ENCODE measurements at regions not wholly inside any gene's neighbourhood (a gene's known extent, or its start where the extent isn't known, plus 50 kb on each side); places are given as distances from the start of the nearest gene placed in this dataset.

DNA sequence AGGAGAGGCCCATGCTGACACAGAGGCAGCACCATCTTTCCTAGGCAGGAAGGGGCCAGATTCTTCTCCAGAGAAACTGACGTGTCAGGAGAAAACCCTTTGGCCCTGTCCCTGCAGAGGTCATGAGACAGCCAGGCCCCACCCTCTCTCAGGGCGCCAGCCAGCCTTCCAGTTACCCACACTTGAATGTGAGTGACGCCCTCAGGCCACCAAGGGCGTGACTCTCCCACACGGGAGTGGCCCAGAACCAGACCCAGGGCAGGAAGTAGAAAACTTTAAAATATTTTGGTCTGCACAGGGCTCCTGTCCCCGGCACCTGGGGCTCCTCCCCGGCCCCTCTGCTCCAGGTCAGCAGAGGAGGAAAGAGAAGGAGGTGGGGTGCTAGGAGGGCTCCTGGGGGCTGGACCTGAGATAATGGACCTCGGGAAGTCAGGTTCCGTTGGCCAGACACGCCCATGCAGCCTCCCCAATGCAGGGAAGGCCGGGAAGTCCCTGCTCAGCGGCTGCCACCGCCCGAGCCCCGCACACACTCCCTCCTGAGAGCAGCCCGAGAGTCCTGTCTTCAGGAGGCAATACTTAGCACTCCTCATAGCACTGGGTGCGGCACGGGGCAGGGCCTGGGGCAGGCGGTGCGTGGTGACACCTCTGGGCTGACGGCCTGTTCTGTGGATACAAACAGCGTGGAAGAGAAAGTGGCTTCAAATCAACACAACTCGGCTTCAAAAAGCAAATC is 67.0 kb upstream of the CFAP46 start:
- no peak for DNase-seq (ENCODE audit: extremely low read depth in 1 of 11, low read depth in 9 of 11, low spot score in 4 of 11)

DNA sequence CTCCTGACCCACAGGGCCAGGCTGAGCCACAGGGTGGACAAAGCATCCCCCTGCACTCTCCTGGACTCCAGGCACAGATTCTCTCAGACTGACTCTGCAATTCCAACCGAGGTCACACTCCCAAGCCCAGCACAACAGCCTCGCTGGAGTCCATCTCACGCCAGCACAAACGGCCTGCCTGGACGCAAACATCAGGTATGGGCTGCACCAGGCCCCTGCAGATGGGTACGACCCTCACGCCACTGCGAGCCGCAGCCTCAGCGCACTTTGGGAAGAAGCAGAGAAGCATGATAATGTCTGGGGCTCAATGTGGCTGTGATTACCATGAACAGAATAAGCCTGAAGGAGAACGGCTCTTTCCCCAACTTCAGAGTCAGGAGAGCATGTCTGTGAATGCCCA is 66.4 kb upstream of the CFAP46 start:
- no peak for DNase-seq (ENCODE audit: extremely low read depth in 1 of 11, low read depth in 9 of 11, low spot score in 4 of 11)

DNA sequence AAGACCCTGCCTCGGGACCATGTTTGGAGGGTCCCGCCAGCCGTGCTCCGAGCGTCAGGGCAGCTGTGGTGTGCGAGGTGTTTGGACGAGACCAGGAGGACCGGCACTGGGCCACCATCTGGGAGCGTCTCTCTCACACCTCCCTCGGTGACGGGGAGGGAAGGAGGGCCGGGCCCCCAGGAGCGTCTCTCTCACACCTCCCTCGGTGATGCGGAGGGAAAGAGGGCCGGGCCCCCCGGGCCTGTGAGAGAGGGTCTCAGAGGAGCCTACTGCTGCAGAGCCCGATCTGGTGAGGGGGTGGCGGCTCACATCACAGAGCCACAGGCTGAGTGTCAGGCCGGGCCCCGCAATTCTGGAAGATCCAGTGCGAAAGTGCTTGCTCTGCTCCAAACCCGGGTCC is 65.8 kb upstream of the CFAP46 start:
- DNase-seq (ENCODE audit: extremely low read depth in 1 of 11, low read depth in 9 of 11, low spot score in 4 of 11): no peak

DNA sequence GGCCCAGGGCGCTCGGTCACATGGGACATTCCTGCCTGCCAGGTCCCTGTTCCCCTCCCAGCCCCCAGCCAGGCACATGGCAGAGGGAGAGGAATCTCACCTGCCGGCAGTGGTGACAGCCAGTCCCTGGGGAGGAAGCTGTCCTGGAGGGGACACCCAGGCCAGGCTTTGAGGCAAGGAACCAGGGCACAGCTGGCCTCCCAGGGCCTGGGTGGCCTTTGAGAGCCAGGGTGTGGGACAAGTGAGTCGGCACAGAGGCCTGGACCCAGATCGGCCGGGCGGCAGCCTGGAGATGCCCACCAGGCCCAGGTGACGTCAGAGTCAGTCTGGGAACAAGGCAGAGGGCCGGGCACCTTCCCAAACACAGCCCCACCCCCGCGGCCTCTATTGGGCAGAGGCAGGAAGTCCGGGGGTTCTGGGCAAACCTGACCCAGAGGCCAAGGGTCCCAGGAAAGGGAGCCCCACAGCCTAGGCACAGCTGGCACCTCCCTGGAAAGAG is 65.0 kb upstream of the CFAP46 start:
- no peak for DNase-seq (ENCODE audit: extremely low read depth in 1 of 11, low read depth in 9 of 11, low spot score in 4 of 11)

DNA sequence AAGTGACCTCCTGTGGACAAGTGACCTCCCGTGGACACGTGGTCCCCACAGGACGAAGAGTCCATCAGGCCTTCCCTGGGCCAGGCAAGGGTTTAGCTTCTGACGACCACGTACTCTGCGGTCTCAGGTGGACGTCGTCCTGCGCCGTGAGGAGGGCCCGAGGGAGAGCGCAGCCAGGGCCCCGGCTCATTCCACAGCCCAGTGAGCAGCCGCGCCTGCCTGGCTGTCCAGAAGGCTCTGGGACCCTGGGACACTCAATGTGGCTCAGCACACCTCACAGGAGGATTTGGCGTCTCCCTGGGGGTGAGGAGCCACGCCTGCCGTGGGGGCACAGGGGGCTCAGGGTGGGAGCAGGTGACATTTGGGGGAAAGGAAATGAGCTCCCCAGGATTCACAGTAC is 64.4 kb upstream of the CFAP46 start:
- DNase-seq (ENCODE audit: extremely low read depth in 1 of 11, low read depth in 9 of 11, low spot score in 4 of 11): no peak

DNA sequence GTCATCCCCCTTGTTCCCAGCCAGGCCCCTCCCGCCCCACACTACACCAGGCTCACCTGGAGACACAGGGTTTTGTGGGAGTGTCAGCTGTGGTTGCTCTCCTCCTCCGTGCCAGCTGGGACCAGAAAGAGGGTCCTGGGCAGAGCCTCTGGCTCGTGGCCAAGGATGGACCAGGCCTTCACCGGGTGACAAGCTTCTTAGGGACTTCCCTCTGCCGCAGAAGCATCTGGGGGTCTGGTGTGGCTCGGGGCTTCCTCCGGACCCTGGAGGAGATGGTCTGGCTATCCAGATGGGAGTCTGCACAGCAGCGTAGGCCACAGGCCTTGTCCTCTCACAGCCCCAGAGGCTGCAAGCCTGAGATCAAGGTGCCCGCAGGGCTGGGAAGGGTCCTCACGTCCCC is 63.8 kb upstream of the CFAP46 start:
- no peak for DNase-seq (ENCODE audit: extremely low read depth in 1 of 11, low read depth in 9 of 11, low spot score in 4 of 11)

DNA sequence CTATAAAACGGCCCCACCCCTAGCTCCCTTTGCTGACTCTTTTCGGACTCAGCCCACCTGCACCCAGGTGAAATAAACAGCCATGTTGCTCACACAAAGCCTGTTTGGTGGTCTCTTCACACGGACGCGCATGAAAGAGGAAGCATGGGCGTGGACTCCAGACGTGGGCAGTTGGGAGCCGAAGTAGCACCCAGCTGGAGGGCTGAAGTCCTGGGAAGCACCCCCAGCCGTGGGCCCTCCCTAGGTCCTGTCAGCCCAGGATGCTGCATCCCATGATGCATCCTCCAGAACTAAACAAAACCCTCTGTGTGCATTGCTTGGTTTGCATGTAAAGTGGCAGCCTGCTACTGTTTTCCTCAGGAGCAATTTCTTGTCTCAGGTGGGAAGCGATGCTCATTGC is 62.1 kb upstream of the CFAP46 start:
- DNase-seq (ENCODE audit: extremely low read depth in 1 of 11, low read depth in 9 of 11, low spot score in 4 of 11): no peak

DNA sequence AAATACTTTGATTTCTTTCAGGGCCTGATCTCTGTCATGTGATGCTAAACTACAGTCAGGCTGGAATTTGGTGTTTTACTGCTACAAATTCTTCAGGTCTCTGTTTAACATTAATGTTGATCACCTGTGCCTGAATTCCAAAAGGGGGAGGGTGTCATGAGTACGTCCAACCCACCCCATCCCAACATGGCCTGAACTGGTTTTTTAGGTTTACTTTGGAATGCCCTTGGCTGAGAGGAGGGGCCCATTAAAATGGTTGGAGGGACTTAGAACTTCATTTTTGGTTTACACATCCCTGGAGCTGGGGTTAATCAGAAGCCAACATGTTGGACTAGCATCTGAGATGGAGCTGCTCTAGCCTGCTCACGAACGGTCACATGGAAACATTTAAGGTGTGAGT is 60.8 kb upstream of the CFAP46 start:
- no peak for DNase-seq (ENCODE audit: extremely low read depth in 1 of 11, low read depth in 9 of 11, low spot score in 4 of 11)

DNA sequence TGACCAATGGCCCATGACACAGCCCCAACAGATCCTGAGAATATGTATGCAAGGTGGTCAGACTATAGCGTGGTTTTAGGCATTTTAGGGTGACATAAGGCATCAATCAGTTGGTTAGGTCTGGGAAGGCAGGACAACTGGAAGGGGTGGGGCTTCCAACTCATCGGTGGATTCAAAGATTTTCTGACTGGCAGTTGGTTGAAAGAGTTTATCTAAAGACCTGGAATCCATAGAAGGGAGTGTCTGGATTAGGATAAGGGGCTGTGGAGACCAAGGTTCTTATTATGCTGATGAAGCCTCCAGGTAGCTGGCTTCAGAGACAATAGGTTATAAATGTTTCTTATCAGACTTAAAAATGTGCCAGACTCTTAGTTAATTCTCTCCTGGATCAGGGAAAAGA is 60.3 kb upstream of the CFAP46 start:
- DNase-seq (ENCODE audit: extremely low read depth in 1 of 11, low read depth in 9 of 11, low spot score in 4 of 11): no peak

DNA sequence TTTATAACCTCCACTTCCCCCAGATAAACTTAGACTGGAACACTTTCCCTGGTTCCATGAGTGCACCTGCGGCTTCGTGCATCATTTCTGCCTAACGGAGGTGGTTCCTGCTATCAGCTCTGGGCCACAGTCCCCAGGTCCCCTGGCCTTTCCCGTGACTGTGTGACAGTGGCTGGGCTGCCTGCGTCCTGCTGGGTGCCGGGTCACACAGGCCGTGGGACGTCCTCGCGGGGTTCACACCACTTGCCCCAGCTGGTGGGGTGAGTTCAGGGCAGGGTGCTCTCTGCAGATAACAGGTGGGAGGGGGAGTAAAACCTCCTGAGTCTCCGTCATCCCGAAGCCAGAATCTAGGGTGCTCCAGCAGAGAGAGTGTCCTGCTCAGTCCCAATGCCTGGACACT is 58.7 kb upstream of the CFAP46 start:
- no peak for DNase-seq (ENCODE audit: extremely low read depth in 1 of 11, low read depth in 9 of 11, low spot score in 4 of 11)

DNA sequence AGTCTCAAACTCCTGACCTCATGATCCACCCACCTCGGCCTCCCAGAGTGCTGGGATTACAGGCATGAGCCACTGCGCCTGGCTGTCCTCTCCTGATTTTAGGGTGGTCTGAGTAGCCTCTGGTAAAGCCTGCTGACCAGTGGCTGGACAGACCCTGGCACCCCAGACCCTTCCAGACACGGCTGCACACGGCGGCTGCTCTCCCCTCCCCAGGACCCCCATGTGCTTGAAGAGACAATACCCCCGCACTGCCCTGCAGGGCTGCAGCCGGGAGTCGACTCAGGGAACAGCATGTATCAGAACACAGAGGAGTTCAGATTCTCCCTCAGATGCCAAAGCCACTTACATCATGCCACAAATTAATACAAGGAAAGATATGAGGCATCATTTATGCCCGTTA is 58.3 kb upstream of the CFAP46 start:
- DNase-seq (ENCODE audit: extremely low read depth in 1 of 11, low read depth in 9 of 11, low spot score in 4 of 11): no peak

DNA sequence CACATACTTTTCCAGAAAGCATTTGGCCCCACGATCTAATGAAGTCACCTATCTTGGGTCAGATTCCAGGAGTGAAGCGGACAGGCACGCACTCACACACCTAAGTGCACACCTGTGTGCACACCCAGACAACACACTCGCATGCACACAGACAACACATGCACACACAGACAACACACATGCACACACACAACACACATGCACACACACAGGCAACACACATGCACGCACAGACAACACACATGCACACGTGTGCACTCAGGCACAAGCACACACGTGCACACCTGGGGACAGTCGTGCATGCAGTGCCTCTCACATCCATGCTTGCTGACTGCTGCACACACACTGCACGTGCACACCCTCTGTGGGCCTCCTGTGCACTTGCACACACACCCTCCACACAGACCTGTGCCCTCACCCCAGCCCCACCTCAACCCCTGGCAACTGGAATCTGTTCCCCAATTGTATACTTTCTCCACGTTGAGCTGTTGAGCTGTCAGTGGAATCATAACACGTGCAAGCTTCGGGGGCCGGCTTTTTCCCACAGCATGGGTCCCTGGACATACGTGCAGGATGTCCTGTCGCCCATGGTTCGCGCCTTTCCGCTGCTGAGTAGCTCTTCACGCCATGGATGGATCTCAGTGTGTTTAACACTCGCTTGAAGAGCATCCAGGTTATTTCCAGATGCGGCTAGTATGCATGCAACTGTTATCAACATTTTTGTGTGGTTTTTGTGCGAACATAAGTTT is 55.3 kb upstream of the CFAP46 start:
- no peak for DNase-seq (ENCODE audit: extremely low read depth in 1 of 11, low read depth in 9 of 11, low spot score in 4 of 11)

DNA sequence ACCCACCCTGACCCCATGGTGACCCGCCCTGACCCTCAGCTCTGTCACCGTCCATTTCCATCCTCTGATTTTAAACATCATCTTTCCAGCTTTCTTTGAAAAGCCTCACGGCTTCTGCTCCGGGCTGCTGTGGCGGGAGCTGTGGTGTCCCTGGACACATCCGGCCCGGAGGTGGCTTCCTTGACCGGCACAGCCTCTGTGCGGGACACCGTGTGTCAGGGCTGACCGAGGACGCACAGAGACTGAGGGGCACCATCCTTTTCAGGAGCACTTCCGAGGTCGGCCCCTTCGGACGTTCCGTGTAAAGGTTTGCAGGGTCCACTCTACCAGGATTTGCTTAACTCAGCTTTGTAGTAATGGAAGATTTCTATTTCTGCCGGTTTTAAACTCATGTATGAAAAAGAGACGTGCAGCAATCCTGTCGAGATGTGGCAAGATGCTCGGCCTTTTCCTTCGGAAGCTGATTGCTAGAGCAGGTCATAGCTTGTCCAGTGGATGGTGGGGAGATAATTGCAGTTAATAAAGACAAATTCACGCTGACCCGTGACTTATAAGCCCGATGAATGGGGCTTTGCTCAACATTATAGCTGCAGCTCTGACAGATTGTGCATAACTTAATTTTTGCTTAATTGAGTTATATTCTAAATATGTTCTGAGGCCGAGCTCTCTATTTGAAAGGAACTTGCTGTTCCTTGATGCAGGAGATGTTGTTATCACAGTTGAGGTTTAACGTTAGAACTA is 54.4 kb upstream of the CFAP46 start:
- DNase-seq (ENCODE audit: extremely low read depth in 1 of 11, low read depth in 9 of 11, low spot score in 4 of 11): no peak

DNA sequence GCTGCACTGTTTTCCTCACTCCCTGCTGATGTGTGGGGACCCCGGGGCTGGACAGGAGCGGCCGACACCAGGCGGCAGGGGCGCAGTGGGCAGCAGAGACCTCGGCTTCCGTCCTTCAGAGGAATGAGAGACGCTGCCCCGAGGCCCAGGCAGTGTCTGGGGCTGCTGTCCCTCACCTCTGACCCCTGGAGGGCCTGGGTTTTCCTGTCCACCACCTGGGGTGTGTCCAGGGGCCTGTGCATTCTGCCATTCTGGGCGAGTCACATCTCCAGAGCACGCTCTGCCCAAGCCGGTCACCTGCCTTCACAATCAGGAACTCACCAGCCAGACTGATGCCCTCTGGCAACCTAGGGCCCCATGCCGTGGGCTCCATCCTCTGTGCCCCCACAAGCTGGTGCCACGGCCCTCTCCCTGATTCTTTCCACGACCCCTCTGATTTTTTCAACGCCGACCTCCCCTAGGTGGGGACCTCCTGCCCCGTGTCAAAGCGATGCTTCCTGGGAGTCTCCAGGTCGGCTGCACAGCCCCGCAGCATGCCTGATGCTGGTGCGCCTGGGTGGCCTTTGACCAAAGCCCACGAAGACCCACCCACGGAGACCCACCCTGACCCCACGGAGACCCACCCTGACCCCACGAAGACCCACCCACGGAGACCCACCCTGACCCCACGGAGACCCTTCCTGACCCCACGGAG is 53.7 kb upstream of the CFAP46 start:
- no peak for DNase-seq (ENCODE audit: extremely low read depth in 1 of 11, low read depth in 9 of 11, low spot score in 4 of 11)

DNA sequence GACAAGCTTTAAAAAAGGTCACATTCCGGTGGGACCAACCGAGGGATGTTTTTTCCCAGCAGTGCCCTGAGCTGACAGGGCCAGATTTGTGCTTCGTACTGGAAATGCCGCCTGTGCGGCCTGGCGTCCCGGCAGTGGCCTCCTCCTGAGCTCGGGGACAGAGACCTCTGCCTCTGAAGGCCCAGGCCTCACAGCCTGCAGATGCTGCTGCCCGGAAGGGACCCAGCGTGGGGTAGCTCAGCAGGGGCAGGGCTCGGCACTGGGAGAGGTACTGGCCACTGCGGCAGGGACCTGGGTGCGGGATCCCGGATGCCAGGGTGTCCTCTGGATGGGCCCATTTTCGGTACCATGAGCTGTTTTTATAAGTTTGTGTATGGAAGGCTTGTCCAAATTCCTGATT is 52.4 kb upstream of the CFAP46 start:
- no peak for DNase-seq (ENCODE audit: extremely low read depth in 1 of 11, low read depth in 9 of 11, low spot score in 4 of 11)

DNA sequence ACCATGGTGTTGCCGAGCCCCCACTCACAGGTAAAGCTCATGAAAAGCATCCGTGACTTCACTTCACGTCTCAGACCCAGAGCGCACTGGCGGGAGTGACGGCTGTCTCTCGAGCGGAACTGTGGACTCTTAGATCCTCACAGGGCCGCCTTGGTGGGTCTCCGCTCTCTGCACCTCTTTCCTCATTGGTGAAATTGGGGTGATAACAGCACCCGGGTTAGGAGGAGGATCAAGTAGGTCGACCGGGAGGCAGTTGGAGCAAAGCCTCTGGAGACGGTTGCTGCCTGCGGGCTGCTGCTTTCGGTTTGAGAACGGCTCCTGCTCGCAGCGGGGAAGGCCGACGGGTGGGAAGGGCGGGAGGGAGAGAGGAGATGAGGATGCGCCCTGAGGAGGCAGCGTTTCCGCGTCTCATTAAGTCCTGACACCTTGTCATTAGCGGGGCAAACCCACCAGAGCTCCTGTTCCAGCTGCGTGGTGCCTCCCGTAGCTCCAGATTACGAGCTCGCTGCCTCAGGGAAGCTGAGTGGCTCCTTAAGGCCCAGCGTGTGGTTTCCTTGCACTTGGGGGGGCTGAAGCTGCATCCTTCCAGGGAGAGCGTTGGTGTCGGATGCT is 51.9 kb upstream of the CFAP46 start:
- peak in 1 of 11 donors; percentile 45 for DNase-seq (ENCODE audit: extremely low read depth in 1 of 11, low read depth in 9 of 11, low spot score in 4 of 11)

DNA sequence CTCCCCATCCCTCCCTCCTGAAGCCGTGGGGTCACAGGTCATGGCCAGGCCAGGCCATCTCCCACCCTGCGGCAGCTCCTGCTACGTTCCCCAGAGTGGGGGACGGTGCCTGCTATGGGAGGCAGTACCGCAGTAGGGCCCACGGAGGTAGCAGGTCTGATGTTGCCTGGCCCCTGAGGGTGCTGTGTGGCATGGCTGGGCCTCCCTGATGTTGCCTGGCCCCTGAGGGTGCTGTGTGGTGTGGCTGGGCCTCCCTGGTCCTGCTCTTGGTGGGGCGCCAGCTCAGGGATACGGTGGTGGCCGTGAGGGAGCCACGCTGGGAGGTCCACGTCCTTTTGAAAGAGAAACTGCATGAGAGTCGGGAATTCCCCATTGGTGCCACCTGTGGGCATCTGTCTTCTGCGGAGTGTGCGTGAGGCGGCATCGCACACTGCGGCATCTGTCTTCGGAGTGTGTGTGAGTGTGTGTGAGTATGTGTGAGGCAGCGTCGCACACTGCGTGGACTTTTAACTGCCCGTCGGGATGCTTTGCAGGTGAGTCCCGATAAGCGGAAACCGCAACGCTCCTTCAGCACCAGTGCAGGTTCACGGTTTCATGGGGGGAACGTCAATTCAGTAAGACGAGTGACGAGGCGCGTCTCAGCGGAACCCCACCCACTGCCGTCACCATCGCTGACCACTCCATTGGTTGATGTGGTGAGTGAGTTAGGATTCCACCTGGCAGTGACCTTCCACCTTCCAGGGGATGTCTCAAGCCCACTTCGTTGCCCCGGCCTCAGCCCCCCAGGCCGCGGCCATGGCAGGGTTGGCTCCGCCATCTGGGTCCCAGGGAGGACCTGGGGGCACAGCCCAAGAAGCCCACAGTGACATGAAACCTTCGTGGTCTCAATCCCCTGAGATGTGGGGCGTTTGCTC is 51.2 kb upstream of the CFAP46 start:
- no peak for DNase-seq (ENCODE audit: extremely low read depth in 1 of 11, low read depth in 9 of 11, low spot score in 4 of 11)
